Right renal cortex interstitium (tissue), 3 donors: ENCODE measurements at regions not wholly inside any gene's neighbourhood (a gene's known extent, or its start where the extent isn't known, plus 50 kb on each side); places are given as distances from the start of the nearest gene placed in this dataset.
A peak's percentile ranks its signal among the peaks of the same experiment; 100 is the strongest.
"Not testable (repeated sequence)": the region's sequence is repeated elsewhere in the genome, so short reads cannot be mapped to it uniquely, and the experiment has no call there.

Source experiments
- DNase-seq, 3 donors: peaks; one replicate each; pipeline ENCODE4 v3.0.0-alpha.2; 2013; ENCODE audit warnings: low read depth in 3 of 3, low spot score in 2 of 3

- no peak for DNase-seq
These were observed 84.9 kb upstream of the NRN1 start for GRCh38 chr6:6091608-6092002.

- DNase-seq = no peak
These were observed 84.3 kb upstream of the NRN1 start for GRCh38 chr6:6090861-6091607.

GRCh38 chr6:6085928-6086668 is 79.4 kb upstream of the NRN1 start:
- no peak for DNase-seq

GRCh38 chr6:6080975-6081374 is 74.2 kb upstream of the NRN1 start:
- no peak for DNase-seq

- DNase-seq = no peak
These were observed 67.5 kb upstream of the NRN1 start for GRCh38 chr6:6074190-6074589.

GRCh38 chr6:6068157-6068556 is 61.4 kb upstream of the NRN1 start:
- DNase-seq = not testable (repeated sequence)

GRCh38 chr6:6058054-6058444 is 51.3 kb upstream of the NRN1 start:
- DNase-seq = no peak

GRCh38 chr6:6057442-6058053 is 50.8 kb upstream of the NRN1 start:
- peak; percentile 43 to 49 (median 47) for DNase-seq
